ENCODE measurements at regions not wholly inside any gene's neighbourhood (a gene's known extent, or its start where the extent isn't known, plus 50 kb on each side); places are given as distances from the start of the nearest gene placed in this dataset.

GRCh38 chr7:153258686-153259085, 499.1 kb downstream of the ACTR3B start:
- DNase-seq: no peak
- peaks cover 0 to 3% (median 0%) of the 10 kb centered on the region in 3 donors for H3K27me3 Mint-ChIP-seq (ENCODE audit: low read depth in 3 of 3)
- H3K4me3 Mint-ChIP-seq: no peak overlapping the region
- H3K36me3 Mint-ChIP-seq: no peaks in the 10 kb centered on the region
- H3K4me1 Mint-ChIP-seq: no peaks in the 10 kb centered on the region
- H3K27ac Mint-ChIP-seq: no peak overlapping the region
- H3K9me3 Mint-ChIP-seq: peaks cover 2 to 26% (median 10%) of the 10 kb centered on the region in 6 donors

- Mint-ChIP-seq H3K27ac (no peak overlapping the region), H3K27me3 (ENCODE audit: low read depth in 3 of 3) (no peaks in the 10 kb centered on the region), H3K4me1 (no peaks in the 10 kb centered on the region), H3K4me3 (no peak overlapping the region), H3K36me3 (no peaks in the 10 kb centered on the region), H3K9me3 (peaks cover 4 to 26% (median 9%) of the 10 kb centered on the region in 6 donors)
- no peak for DNase-seq
Observed at GRCh38 chr7:153276394-153276793, 516.8 kb downstream of the ACTR3B start.

GRCh38 chr7:153286763-153287162, 527.2 kb downstream of the ACTR3B start:
- Mint-ChIP-seq H3K27ac (no peak overlapping the region), H3K9me3 (peaks cover 2 to 39% (median 18%) of the 10 kb centered on the region in 6 donors), H3K36me3 (no peaks in the 10 kb centered on the region), H3K4me3 (no peak overlapping the region), H3K27me3 (ENCODE audit: low read depth in 3 of 3) (peaks cover 0 to 5% (median 2%) of the 10 kb centered on the region in 3 donors), H3K4me1 (no peaks in the 10 kb centered on the region)
- DNase-seq: no peak

GRCh38 chr7:153290066-153290465, 530.5 kb downstream of the ACTR3B start:
- Mint-ChIP-seq H3K9me3 (peaks cover 2 to 39% (median 13%) of the 10 kb centered on the region in 6 donors), H3K27ac (no peak overlapping the region), H3K27me3 (ENCODE audit: low read depth in 3 of 3) (peaks cover 0 to 5% (median 3%) of the 10 kb centered on the region in 3 donors), H3K4me3 (no peak overlapping the region), H3K4me1 (no peaks in the 10 kb centered on the region), H3K36me3 (no peaks in the 10 kb centered on the region)
- no peak for DNase-seq

- Mint-ChIP-seq H3K36me3 (peaks cover 0 to 3% (median 0%) of the 10 kb centered on the region in 3 donors), H3K27me3 (ENCODE audit: low read depth in 3 of 3) (peaks cover 0 to 3% (median 2%) of the 10 kb centered on the region in 3 donors), H3K4me3 (no peak overlapping the region), H3K4me1 (no peaks in the 10 kb centered on the region), H3K27ac (no peak overlapping the region), H3K9me3 (peaks cover 5 to 43% (median 11%) of the 10 kb centered on the region in 6 donors)
- no peak for DNase-seq
Observed at GRCh38 chr7:153297141-153297540, 537.6 kb downstream of the ACTR3B start.

- H3K36me3 Mint-ChIP-seq: peaks cover 0 to 3% (median 0%) of the 10 kb centered on the region in 3 donors
- peaks cover 9 to 38% (median 16%) of the 10 kb centered on the region in 6 donors for H3K9me3 Mint-ChIP-seq
- no peak overlapping the region for H3K27ac Mint-ChIP-seq
- H3K27me3 Mint-ChIP-seq (ENCODE audit: low read depth in 3 of 3): peaks cover 0 to 2% (median 1%) of the 10 kb centered on the region in 3 donors
- no peaks in the 10 kb centered on the region for H3K4me1 Mint-ChIP-seq
- H3K4me3 Mint-ChIP-seq: no peak overlapping the region
- no peak for DNase-seq
Observed at GRCh38 chr7:153301936-153302335, 542.4 kb downstream of the ACTR3B start.

- DNase-seq: no peak
- Mint-ChIP-seq H3K27me3 (ENCODE audit: low read depth in 3 of 3) (peaks cover 0 to 2% (median 0%) of the 10 kb centered on the region in 3 donors), H3K4me1 (no peaks in the 10 kb centered on the region), H3K27ac (no peak overlapping the region), H3K9me3 (peaks cover 9 to 52% (median 17%) of the 10 kb centered on the region in 6 donors), H3K4me3 (no peak overlapping the region), H3K36me3 (peaks cover 0 to 4% (median 0%) of the 10 kb centered on the region in 3 donors)
Observed at GRCh38 chr7:153320005-153320404, 560.5 kb downstream of the ACTR3B start.

GRCh38 chr7:153320681-153321080, 561.1 kb downstream of the ACTR3B start:
- peaks cover 0 to 2% (median 0%) of the 10 kb centered on the region in 3 donors for H3K27me3 Mint-ChIP-seq (ENCODE audit: low read depth in 3 of 3)
- peaks cover 9 to 52% (median 17%) of the 10 kb centered on the region in 6 donors for H3K9me3 Mint-ChIP-seq
- H3K4me1 Mint-ChIP-seq: no peaks in the 10 kb centered on the region
- DNase-seq: no peak
- peaks cover 0 to 4% (median 0%) of the 10 kb centered on the region in 3 donors for H3K36me3 Mint-ChIP-seq
- H3K27ac Mint-ChIP-seq: no peak overlapping the region
- H3K4me3 Mint-ChIP-seq: no peak overlapping the region

GRCh38 chr7:153322991-153323390, 563.4 kb downstream of the ACTR3B start:
- no peak overlapping the region for H3K4me3 Mint-ChIP-seq
- DNase-seq: no peak
- no peaks in the 10 kb centered on the region for H3K36me3 Mint-ChIP-seq
- H3K27me3 Mint-ChIP-seq (ENCODE audit: low read depth in 3 of 3): peaks cover 0 to 4% (median 2%) of the 10 kb centered on the region in 3 donors
- peaks cover 9 to 53% (median 15%) of the 10 kb centered on the region in 6 donors for H3K9me3 Mint-ChIP-seq
- H3K27ac Mint-ChIP-seq: no peak overlapping the region
- H3K4me1 Mint-ChIP-seq: no peaks in the 10 kb centered on the region

GRCh38 chr7:153324094-153324493, 564.5 kb downstream of the ACTR3B start:
- no peak for DNase-seq
- no peaks in the 10 kb centered on the region for H3K36me3 Mint-ChIP-seq
- H3K27ac Mint-ChIP-seq: no peak overlapping the region
- H3K27me3 Mint-ChIP-seq (ENCODE audit: low read depth in 3 of 3): peaks cover 0 to 4% (median 2%) of the 10 kb centered on the region in 3 donors
- no peak overlapping the region for H3K4me3 Mint-ChIP-seq
- no peaks in the 10 kb centered on the region for H3K4me1 Mint-ChIP-seq
- peaks cover 6 to 50% (median 13%) of the 10 kb centered on the region in 6 donors for H3K9me3 Mint-ChIP-seq

- Mint-ChIP-seq H3K36me3 (no peaks in the 10 kb centered on the region), H3K27ac (no peak overlapping the region)
Observed at GRCh38 chr7:153327683-153328082, 568.1 kb downstream of the ACTR3B start.

GRCh38 chr7:153331427-153331826, 571.9 kb downstream of the ACTR3B start:
- Mint-ChIP-seq H3K27ac (no peak overlapping the region), H3K4me1 (no peaks in the 10 kb centered on the region), H3K27me3 (ENCODE audit: low read depth in 3 of 3) (peaks cover 0 to 5% (median 0%) of the 10 kb centered on the region in 3 donors), H3K36me3 (no peaks in the 10 kb centered on the region), H3K9me3 (peaks cover 0 to 11% (median 6%) of the 10 kb centered on the region in 6 donors), H3K4me3 (no peak overlapping the region)
- DNase-seq: no peak

More at GRCh38 chr7:153327683-153328082, 568.1 kb downstream of the ACTR3B start:
- Mint-ChIP-seq H3K4me3 (no peak overlapping the region), H3K27me3 (ENCODE audit: low read depth in 3 of 3) (peaks cover 0 to 5% (median 0%) of the 10 kb centered on the region in 3 donors), H3K4me1 (no peaks in the 10 kb centered on the region), H3K9me3 (peaks cover 5 to 24% (median 7%) of the 10 kb centered on the region in 6 donors)
- DNase-seq: no peak

- no peak overlapping the region for H3K27ac Mint-ChIP-seq
- peaks cover 0 to 42% (median 8%) of the 10 kb centered on the region in 6 donors for H3K9me3 Mint-ChIP-seq
- DNase-seq: no peak
- no peak overlapping the region for H3K4me3 Mint-ChIP-seq
- H3K36me3 Mint-ChIP-seq: no peaks in the 10 kb centered on the region
- H3K27me3 Mint-ChIP-seq (ENCODE audit: low read depth in 3 of 3): peaks cover 0 to 2% (median 0%) of the 10 kb centered on the region in 3 donors
- H3K4me1 Mint-ChIP-seq: no peaks in the 10 kb centered on the region
Observed at GRCh38 chr7:153354071-153354470, 594.5 kb downstream of the ACTR3B start.

- H3K9me3 Mint-ChIP-seq: peaks cover 7 to 22% (median 15%) of the 10 kb centered on the region in 6 donors
- DNase-seq: no peak
- H3K27ac Mint-ChIP-seq: no peak overlapping the region
- no peaks in the 10 kb centered on the region for H3K4me1 Mint-ChIP-seq
- H3K4me3 Mint-ChIP-seq: no peak overlapping the region
- H3K27me3 Mint-ChIP-seq (ENCODE audit: low read depth in 3 of 3): peaks cover 0 to 1% (median 0%) of the 10 kb centered on the region in 3 donors
- H3K36me3 Mint-ChIP-seq: no peaks in the 10 kb centered on the region
Observed at GRCh38 chr7:153370092-153370491, 610.5 kb downstream of the ACTR3B start.

GRCh38 chr7:153380636-153381035, 621.1 kb downstream of the ACTR3B start:
- Mint-ChIP-seq H3K9me3 (peaks cover 0 to 20% (median 4%) of the 10 kb centered on the region in 6 donors), H3K27me3 (ENCODE audit: low read depth in 3 of 3) (peaks cover 0 to 2% (median 2%) of the 10 kb centered on the region in 3 donors), H3K36me3 (no peaks in the 10 kb centered on the region)

More at GRCh38 chr7:153380636-153381035, 621.1 kb downstream of the ACTR3B start:
- Mint-ChIP-seq H3K4me3 (no peak overlapping the region), H3K4me1 (no peaks in the 10 kb centered on the region), H3K27ac (no peak overlapping the region)
- DNase-seq: no peak

All from immature natural killer cell (primary cell).